ENCODE measurements at regions not wholly inside any gene's neighbourhood (a gene's known extent, or its start where the extent isn't known, plus 50 kb on each side); places are given as distances from the start of the nearest gene placed in this dataset.
"Not testable (repeated sequence)": the region's sequence is repeated elsewhere in the genome, so short reads cannot be mapped to it uniquely, and the experiment has no call there.

- Mint-ChIP-seq H3K27ac (no peak overlapping the region), H3K4me3 (no peak overlapping the region), H3K4me1 (no peaks in the 10 kb centered on the region), H3K9me3 (no peaks in the 10 kb centered on the region), H3K36me3 (no peaks in the 10 kb centered on the region), H3K27me3 (peaks cover 5% of the 10 kb centered on the region)
- no peak for DNase-seq
These were observed 1516.1 kb downstream of the RPIA start for GRCh38 chr2:90207454-90208058.

GRCh38 chr2:90209009-90209408 is 1517.5 kb downstream of the RPIA start:
- Mint-ChIP-seq H3K9me3 (no peaks in the 10 kb centered on the region), H3K4me1 (no peaks in the 10 kb centered on the region), H3K27ac (no peak overlapping the region), H3K4me3 (no peak overlapping the region), H3K27me3 (peaks cover 5% of the 10 kb centered on the region), H3K36me3 (no peaks in the 10 kb centered on the region)
- DNase-seq, result no peak

GRCh38 chr2:90209806-90210205 is 1518.3 kb downstream of the RPIA start:
- no peaks in the 10 kb centered on the region for H3K36me3 Mint-ChIP-seq
- DNase-seq, result no peak
- no peaks in the 10 kb centered on the region for H3K4me1 Mint-ChIP-seq
- H3K9me3 Mint-ChIP-seq, result no peaks in the 10 kb centered on the region
- no peak overlapping the region for H3K4me3 Mint-ChIP-seq
- peaks cover 5% of the 10 kb centered on the region for H3K27me3 Mint-ChIP-seq
- no peak overlapping the region for H3K27ac Mint-ChIP-seq

GRCh38 chr2:90215880-90216279 is 1524.4 kb downstream of the RPIA start:
- not testable (repeated sequence) for H3K4me1 Mint-ChIP-seq, H3K4me3 Mint-ChIP-seq, H3K27ac Mint-ChIP-seq, DNase-seq, H3K36me3 Mint-ChIP-seq, H3K9me3 Mint-ChIP-seq, H3K27me3 Mint-ChIP-seq

GRCh38 chr2:90216801-90217200 is 1525.3 kb downstream of the RPIA start:
- not testable (repeated sequence) for H3K9me3 Mint-ChIP-seq, H3K36me3 Mint-ChIP-seq, H3K4me3 Mint-ChIP-seq, H3K27me3 Mint-ChIP-seq, DNase-seq, H3K27ac Mint-ChIP-seq, H3K4me1 Mint-ChIP-seq

- not testable (repeated sequence) for H3K9me3 Mint-ChIP-seq, H3K4me1 Mint-ChIP-seq, H3K36me3 Mint-ChIP-seq, H3K4me3 Mint-ChIP-seq, H3K27me3 Mint-ChIP-seq, DNase-seq, H3K27ac Mint-ChIP-seq
These were observed 1527.1 kb downstream of the RPIA start for GRCh38 chr2:90218534-90218933.

- H3K27me3 Mint-ChIP-seq, result not testable (repeated sequence)
These were observed 1529.3 kb downstream of the RPIA start for GRCh38 chr2:90220623-90221299.

GRCh38 chr2:90221300-90221651 is 1529.8 kb downstream of the RPIA start:
- DNase-seq, result no peak
- H3K4me1 Mint-ChIP-seq, result no peaks in the 10 kb centered on the region
- H3K9me3 Mint-ChIP-seq, result no peaks in the 10 kb centered on the region
- H3K4me3 Mint-ChIP-seq, result no peak overlapping the region
- no peaks in the 10 kb centered on the region for H3K36me3 Mint-ChIP-seq
- H3K27ac Mint-ChIP-seq, result no peak overlapping the region
- H3K27me3 Mint-ChIP-seq, result peaks cover 2% of the 10 kb centered on the region

More at GRCh38 chr2:90220623-90221299, 1529.3 kb downstream of the RPIA start:
- not testable (repeated sequence) for H3K9me3 Mint-ChIP-seq, H3K4me1 Mint-ChIP-seq, H3K27ac Mint-ChIP-seq, H3K36me3 Mint-ChIP-seq, DNase-seq, H3K4me3 Mint-ChIP-seq

GRCh38 chr2:90224767-90225166 is 1533.3 kb downstream of the RPIA start:
- not testable (repeated sequence) for H3K27ac Mint-ChIP-seq, H3K36me3 Mint-ChIP-seq, H3K27me3 Mint-ChIP-seq, H3K4me1 Mint-ChIP-seq, H3K9me3 Mint-ChIP-seq, H3K4me3 Mint-ChIP-seq, DNase-seq

GRCh38 chr2:90226465-90227072 is 1535.1 kb downstream of the RPIA start:
- H3K27me3 Mint-ChIP-seq, H3K27ac Mint-ChIP-seq, H3K9me3 Mint-ChIP-seq, DNase-seq, H3K4me3 Mint-ChIP-seq, H3K36me3 Mint-ChIP-seq, H3K4me1 Mint-ChIP-seq: not testable (repeated sequence)

- DNase-seq, H3K27ac Mint-ChIP-seq: not testable (repeated sequence)
These were observed 1539.7 kb downstream of the RPIA start for GRCh38 chr2:90231199-90231598.

GRCh38 chr2:90235452-90235851 is 1544.0 kb downstream of the RPIA start:
- DNase-seq, result not testable (repeated sequence)

More at GRCh38 chr2:90231199-90231598, 1539.7 kb downstream of the RPIA start:
- not testable (repeated sequence) for H3K27me3 Mint-ChIP-seq, H3K4me3 Mint-ChIP-seq, H3K4me1 Mint-ChIP-seq, H3K9me3 Mint-ChIP-seq, H3K36me3 Mint-ChIP-seq

GRCh38 chr2:90237923-90238361 is 1546.5 kb downstream of the RPIA start:
- peak; percentile 9 for DNase-seq
- not testable (repeated sequence) for H3K27ac Mint-ChIP-seq, H3K9me3 Mint-ChIP-seq, H3K4me1 Mint-ChIP-seq, H3K36me3 Mint-ChIP-seq, H3K4me3 Mint-ChIP-seq, H3K27me3 Mint-ChIP-seq

More at GRCh38 chr2:90235452-90235851, 1544.0 kb downstream of the RPIA start:
- not testable (repeated sequence) for H3K36me3 Mint-ChIP-seq, H3K27ac Mint-ChIP-seq, H3K27me3 Mint-ChIP-seq, H3K9me3 Mint-ChIP-seq, H3K4me1 Mint-ChIP-seq, H3K4me3 Mint-ChIP-seq

GRCh38 chr2:90238505-90239230 is 1547.2 kb downstream of the RPIA start:
- not testable (repeated sequence) for H3K27ac Mint-ChIP-seq, H3K36me3 Mint-ChIP-seq, H3K4me1 Mint-ChIP-seq, H3K9me3 Mint-ChIP-seq, DNase-seq, H3K27me3 Mint-ChIP-seq, H3K4me3 Mint-ChIP-seq

- not testable (repeated sequence) for H3K27ac Mint-ChIP-seq, DNase-seq, H3K4me1 Mint-ChIP-seq, H3K4me3 Mint-ChIP-seq, H3K27me3 Mint-ChIP-seq, H3K36me3 Mint-ChIP-seq, H3K9me3 Mint-ChIP-seq
These were observed 1548.3 kb downstream of the RPIA start for GRCh38 chr2:90239769-90240168.
